HG02763 (cell line): ENCODE measurements at regions not wholly inside any gene's neighbourhood (a gene's known extent, or its start where the extent isn't known, plus 50 kb on each side); places are given as distances from the start of the nearest gene placed in this dataset.

ENCODE experiments used
- ATAC-seq: cut with Tn5 transposase; IDR thresholded peaks from one replicate; pipeline ENCODE4 v1.9.1; 2021; ENCODE audit warnings: mild to moderate bottlenecking, moderate library complexity; ENCODE audit not compliant: unreplicated experiment

DNA sequence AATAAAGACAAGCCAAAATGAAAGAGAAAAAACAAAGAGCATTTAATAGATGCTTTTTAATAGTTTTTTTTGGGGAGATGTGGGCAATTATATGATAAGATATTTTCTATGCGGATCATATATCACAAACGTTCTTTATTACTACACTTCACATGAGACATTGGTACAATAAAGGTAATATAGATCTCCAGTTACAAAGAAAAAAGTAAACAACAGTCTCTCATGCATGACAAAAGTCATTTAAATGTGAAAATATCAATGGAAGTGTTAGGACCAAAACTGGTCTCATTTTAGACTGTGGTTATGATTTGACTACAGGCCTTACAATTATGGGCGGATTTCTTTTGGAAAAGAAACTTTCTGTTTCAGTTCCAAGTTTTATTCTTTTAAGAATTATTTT is 687.0 kb downstream of the ADGRL2 start:
- ATAC-seq = no peak

DNA sequence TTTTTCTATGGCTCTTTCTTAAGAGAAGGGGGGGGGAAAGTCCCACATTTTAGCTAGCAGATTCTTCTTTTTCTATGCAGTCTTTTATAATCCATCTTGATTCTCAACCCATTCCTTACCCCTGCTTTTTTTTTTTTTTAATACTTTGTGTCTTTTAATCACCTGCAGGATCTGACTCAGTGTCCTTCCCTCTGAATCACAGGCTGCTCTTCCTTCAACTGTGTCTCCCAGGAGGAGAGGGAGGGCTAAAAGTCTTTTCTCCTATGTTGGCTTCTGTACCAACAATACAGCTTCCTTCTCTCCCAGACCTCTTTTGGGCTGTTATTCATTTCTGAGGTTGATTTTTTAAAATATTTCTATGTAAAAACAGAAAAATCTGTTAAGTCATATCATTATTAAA is 686.2 kb downstream of the ADGRL2 start:
- ATAC-seq = no peak

DNA sequence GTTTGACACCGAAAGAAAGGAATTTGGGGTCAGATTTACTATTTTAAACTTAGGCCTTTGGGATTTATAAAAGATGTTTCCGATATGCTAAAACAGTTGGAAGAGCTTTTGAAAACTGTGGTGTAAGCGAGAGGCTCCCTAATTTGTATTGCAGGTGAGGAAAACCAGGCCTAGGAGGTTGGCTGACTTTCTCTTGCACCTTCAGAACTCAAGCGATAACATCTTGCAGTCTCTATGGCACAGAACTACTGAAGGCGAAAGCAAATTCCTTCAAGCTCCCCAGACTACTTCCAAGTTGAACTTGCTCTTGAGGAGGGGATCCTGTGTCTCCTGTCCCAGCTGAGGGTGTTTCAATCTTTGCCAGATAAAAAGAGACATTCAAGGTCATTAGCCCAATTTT is 685.7 kb downstream of the ADGRL2 start:
- no peak for ATAC-seq

DNA sequence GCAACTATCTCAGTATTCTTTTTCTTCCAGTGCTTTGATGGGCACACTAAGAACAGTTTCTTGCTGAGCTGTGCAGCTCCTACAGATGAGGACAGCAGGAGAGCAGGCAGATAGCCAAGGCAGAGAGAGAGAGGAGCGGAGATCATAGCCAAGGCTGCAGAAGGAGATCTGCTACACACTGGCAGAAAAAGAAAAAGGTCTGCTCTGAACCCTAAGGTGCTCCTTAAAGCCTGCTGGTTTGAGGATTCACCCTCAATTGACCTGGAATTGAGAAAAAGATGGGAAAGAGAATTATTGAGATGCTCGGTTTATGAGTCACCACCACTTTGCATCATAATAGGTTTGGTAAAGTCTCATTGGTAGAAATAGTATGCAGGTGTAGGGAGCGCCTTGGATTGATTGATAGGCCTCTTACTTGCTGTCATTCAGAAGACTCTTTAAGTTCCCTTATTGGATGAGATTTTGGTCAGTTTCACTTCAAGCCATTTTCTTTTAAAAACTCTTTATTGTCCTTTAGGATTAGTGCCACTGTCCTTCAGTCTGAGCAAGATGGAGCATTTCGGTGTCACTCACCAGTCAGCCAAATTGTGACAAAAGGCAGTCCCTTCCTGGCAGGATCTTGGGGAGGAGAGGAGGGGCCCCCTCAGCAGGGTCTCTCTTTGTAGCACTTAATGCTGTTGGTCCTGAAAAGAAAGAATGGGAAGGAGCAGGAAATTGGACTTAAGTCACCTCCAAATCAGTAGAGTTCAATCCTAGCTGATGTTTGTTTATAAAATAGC is 685.0 kb downstream of the ADGRL2 start:
- ATAC-seq = no peak

DNA sequence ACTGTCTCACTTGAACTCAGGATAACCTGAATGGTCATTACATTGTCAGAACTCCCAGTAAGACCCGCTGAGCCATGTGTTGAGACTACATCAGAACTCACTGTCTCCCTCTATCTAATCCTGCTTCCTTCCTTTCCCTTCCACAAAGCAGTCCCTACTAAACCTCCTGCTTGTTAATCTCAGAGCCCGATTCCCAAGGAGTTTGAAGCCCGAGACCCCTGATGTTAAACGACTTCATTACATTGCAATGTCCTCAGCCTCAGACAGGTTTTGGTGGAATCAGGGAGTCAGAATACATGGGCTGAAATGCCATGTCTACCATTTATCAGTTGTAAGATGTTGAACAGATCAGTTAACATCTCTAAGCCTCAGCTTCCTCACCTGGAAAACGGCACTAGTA is 682.4 kb downstream of the ADGRL2 start:
- ATAC-seq = no peak

DNA sequence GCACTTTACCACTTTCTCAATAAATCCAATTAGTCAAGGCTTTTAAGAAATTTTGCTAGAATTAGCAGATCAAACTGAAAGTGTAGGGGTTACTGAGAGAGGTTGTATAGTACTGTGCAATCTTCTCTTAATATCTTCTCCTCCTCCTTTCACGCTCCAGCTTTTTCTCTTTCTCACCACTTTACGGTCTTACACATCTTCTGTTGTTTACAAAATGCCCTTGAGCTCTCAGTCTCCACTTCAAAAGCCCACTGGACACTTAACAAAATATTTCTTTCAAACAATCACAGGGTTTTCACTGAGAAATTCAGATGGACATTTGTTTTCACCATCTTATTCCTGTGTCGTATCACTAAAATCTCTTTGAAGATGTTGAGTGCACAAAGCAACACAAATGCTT is 678.2 kb downstream of the ADGRL2 start:
- ATAC-seq = no peak

DNA sequence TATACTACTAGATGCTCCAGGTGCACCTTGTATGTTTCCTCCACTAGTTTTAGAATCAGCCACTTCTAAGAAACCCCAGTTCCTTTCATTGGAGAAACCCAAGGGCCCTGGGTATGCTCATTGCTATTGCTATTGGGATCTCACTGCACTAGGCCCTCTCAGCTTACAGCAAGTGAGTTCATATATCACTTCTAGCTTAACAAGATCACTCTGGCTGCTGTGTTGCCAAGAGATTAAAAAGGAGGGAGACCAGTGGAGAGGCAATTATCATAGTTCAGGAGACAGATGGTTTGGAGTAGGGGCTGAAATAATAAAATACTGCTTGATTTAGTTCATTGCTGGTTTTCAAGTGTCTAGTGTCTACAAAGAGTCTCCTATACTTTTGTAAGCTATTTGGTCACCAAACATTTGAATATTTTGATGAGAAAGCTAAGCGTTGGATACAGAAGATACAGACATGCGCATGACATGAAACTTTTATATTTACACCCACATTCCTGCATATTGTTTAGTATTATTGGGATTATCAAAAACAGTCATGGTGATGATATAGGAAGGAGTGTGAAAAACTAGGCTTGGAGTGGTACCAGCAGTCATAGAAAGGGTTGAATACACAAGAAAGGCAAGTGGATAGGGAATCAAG is 671.9 kb downstream of the ADGRL2 start:
- no peak for ATAC-seq

DNA sequence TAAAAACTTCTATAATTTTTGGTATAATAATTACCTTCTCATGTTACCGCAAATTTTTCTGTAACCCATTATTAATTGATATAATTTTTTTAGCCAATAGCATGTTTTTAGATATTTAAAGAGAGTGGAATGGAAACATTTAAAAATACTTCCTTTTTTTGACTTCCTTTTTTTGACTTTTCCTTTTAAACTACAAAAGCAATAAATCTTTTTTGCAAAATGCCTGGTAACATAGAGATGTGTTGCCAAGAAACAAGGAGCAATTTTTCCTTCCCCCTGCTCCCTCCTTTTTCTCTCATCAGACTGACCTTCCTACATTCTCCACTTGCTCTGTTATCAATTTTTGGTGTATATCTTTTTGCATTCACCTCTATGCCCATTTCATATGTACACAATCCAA is 666.2 kb downstream of the ADGRL2 start:
- ATAC-seq = no peak

DNA sequence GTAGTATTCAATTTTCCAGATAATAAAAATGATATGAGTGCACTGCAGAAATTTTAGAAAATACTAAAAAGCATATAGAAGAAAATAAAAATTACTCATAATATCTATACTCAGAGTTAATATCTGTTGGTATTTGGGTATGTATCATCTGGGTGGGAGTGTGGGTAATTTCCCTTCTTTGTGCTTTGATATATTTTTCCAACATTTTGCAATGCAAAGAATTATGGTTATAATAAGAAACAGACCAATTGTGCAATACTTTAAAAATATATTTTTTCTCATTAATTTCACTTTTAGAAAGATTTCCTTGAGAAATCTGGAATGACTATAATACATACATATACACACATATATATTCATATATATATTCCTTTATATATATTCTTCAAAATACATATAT is 665.7 kb downstream of the ADGRL2 start:
- no peak for ATAC-seq

DNA sequence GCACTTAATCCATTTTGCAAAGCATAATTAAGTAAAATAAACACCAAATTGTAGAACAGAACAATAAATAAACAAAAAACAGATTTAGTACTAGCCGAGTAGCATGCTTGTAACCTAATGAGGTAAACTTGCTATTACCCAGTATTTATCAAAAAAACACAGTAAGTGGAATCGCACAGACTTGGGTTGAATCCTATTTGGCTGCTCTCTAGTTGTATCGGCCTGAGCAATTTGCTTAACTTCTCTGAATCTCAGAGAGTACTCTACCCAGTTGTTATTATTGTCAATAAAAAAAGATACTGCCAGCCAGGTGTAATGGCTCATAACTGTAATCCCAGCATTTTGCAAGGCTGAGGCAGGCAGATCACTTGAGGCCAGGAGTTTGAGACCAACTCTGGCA is 664.3 kb downstream of the ADGRL2 start:
- no peak for ATAC-seq

DNA sequence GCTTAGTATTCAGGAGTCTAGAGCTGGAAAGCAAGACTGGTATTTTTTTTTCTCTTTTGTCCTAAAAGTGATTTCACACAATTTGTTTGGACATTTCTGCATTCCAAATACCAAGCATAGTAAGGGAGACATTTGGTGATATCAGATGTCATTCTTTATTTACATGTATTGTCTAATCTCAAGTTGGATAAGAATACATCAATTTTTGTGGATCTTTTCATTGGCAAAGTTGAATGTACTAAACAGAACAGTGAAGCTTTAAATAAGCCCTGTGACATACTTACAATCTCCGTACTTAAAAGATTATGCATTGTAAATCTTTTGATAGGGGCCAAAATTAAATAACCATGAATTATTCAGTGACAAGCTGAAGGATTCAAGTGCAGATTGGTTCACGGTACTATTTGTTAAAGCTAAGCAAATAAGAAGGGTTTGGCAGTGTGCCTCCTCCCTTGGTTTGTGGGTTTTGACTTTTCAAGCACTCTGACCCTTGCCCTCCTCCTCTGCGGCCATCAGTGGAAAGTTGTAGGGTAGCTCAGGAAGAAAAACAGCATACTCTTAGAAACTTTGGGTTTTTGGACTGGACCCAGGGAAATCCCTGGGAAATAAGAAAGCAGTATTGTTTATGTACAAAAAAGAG is 663.7 kb downstream of the ADGRL2 start:
- no peak for ATAC-seq

DNA sequence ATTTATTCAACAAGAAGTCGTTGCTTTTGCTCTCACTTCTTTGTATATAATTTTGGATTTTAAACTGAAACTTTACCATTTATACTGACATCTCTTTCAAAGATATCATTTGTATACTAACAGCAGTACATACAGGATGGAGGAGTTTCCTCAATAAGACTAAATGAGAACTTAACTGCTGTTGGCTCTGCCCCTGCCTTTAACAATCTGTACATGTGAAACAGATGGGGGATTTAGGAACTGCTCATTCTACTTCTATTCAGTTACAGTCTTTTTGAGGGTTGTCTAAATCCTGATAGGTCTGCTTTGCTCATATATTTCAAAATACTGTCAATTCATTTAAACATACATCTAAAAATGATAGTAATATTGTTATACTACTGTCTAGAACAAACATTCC is 663.2 kb downstream of the ADGRL2 start:
- no peak for ATAC-seq

DNA sequence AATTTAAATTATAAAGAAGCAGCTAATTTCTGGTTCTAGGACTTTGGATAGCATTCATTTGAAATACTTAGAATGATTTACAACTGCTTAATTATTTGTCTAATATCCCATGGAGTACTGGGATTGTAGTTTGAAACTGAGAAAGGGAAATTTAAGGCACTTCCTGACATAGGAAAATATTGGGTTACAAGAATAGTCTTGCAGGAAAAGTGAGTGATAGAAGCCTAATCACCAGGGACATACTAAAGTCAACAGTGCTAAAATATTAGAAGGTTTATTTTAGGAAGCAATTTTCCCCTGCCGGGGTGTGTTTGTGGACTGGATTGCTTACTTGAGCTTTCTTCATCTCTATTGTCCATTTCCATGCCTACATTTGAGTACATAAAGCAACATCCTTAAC is 661.6 kb downstream of the ADGRL2 start:
- ATAC-seq = no peak

DNA sequence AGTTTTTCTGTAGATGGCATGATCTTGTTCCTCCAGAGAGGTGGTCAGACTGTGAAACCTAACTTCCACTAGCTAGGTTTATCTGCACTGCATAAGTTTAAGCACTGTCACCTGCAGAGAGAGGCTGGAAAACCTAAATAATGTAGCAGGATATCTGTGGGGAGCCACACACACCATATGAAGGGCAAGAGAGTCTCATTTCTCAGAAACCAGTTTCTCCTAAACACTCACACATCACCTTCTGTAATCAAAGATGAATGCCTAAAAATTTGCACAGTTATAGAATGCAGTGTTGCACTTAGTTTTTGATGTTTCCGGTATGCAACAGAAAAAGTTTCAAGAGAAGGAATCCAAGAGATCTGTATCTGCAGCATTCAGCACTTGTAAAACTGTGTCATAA is 654.6 kb downstream of the ADGRL2 start:
- ATAC-seq = no peak

DNA sequence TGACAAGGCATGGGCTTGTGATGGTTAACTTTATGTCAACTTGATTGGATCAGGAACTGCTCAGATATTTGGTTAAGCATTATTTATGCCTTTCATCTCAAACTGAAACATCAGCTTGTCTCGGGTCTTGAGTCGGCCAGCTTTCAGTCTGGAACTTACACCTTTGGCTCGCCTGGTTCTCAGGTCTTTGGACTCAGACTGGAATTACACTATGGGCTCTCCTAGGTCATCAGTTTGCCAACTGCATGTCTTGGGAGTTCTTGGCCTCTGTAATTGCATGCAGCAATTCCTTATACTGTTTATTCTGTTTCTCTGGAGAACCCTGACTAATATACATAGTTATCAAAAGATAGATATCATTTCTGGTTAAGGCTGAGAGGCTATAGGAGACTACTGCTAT is 653.7 kb downstream of the ADGRL2 start:
- no peak for ATAC-seq

DNA sequence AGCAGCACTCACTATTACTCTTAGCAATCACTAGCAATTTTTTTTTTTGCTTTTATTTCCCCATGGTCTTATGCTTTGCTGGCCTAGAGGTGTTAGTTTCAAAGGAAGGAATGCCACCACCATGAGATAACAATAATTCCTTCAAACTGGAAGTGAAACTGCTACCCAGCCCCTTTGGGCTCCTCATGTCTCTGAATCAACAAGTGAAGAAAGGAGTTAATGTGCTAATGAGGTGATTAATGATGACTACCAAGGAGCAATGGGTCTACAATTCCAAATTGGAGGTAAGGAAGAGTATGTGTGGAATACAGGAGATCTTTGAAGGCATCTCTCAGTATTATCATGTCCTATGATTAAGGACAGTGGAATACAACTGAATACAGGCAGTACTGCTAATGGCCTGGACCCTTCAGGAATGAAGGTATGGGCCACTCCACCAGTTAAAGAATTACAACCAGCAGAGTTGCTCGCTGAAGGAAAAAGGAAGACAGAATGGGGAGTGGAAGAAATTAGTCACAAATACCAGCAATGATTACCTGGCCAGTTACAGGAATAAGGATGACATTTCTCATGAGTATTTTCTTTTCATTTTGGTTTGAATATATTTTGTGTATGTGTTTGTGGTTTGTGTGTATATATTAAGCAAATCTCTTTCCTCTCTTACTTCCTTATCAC is 652.9 kb downstream of the ADGRL2 start:
- ATAC-seq = no peak

DNA sequence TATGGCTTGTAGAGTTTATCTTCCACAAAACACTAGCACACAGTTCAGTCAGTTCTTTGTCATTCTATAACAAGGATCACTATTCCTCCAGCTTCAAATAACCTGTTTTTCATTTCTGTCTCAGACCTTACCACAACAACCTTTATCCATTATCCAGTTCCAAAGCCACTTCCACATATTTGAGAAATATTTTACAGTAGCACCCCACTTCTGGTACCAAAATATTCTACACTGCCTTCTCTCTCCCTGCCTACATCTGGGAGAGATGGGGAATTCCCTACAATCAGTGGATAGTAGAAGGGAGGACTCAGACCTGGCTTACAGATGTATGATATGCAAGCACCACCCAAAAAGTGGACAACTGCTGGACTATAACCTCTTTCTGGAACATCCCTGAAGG is 651.4 kb downstream of the ADGRL2 start:
- no peak for ATAC-seq

DNA sequence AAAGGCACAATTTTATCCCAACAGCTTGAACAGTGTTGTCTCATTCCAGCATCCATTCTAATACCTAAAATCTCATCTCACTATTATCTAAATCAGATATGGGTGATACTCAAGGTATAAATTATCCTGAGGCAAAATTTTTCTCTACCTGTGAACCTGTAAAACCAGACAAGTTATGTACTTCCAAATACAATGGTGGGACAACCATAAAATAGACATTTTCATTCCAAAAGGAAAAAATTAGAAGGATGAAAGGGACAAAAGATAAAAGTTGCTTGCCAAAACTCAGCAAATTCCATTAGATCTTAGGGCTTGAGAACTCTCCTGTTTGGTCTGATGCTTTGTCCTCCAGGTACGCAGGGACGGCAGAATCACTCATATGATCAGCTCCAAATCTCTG is 650.5 kb downstream of the ADGRL2 start:
- ATAC-seq = no peak

DNA sequence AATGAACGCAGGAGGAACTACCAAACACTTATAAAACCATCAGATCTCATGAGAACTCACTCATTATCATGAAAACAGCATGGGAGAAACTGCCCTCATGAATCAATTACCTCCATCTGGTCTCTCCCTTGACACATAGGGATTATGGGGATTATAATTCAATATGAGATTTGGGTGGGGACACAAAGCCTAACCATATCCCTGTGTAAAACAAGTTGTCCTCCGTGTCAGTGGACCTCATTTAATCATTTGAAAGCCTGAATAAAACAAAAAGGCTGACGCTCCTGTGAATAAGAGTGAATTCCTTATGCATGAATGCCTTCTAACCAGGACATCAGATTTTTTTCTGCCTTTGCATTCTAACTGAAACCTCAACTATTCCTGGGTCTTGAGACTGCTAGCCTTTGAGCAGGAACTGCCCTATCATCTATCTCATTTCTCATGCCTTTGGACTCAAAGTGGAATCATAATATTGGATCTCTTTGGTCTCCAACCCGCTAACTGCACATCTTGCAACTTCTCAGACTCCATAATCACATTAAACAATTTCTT is 648.8 kb downstream of the ADGRL2 start:
- no peak for ATAC-seq

DNA sequence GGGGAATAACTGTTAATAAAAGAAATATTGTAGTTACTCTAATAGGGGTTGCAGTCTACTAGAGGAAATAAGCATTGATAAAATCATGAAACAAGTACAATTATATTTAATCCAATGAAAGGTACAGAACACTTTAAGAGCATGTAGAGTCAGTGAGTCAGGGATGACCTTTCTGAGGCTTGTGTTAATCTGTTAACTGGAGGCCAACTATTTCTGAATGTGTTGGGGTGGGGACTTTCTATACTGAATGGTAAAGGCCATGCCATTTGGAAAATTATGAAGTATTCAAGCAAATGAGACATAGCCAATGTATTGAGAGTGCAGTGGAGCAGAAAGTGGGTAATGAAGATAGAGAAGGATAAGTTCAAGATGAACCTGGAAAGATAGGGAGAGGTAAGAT is 646.2 kb downstream of the ADGRL2 start:
- ATAC-seq = no peak

DNA sequence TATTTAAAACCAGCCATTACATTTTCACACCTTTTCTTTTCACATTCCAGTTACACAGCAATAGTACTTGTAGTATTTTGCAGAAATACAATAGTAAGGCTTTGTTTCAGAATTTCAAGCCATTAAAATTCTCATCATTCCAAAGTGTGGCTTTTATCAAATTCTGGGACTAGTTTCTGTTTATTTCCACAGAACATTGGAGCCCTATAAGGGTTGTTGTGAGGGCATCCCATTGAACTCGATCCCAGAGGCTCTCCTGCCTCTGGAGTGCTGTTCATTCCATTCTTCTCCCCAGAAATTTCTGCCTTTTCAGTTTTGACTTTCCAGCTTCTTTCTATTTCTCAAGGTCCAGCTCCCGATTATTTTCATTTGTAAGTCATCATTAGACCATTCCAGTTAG is 645.5 kb downstream of the ADGRL2 start:
- no peak for ATAC-seq

DNA sequence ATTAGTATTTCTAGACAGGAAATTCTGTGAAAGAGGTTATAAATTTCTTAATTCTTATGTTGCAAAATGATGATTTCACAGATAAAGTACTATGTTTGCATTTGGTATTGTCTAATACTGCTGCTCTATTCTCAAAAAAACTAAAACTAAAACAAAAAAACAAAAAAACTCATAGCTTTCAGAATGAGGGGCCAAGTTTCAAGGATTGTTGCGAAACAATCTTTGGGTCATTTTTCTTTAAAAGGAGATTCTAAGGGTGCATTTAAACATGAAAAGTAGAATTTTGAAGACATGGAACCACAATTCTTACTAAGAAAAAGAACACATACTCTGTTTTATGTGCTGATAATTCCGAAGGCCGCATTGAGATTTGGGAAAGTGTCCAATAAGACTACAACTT is 645.1 kb downstream of the ADGRL2 start:
- no peak for ATAC-seq
